ENCODE measurements at regions not wholly inside any gene's neighbourhood (a gene's known extent, or its start where the extent isn't known, plus 50 kb on each side); places are given as distances from the start of the nearest gene placed in this dataset.
A peak's percentile ranks its signal among the peaks of the same experiment; 100 is the strongest.

- TF ChIP-seq TCF12 (IDR thresholded peaks at IDR 0.05) (no peak), TCF12 (CRISPR knock-in tag; IDR thresholded peaks at IDR 0.05) (no peak), MAFG (CRISPR knock-in tag; IDR thresholded peaks at IDR 0.05) (no peak), ZBTB38 (CRISPR knock-in tag; IDR thresholded peaks at IDR 0.05) (no peak), ZNF83 (CRISPR knock-in tag; IDR thresholded peaks at IDR 0.05; ENCODE audit: borderline replicate concordance) (no peak), ZNF235 (CRISPR knock-in tag; IDR thresholded peaks at IDR 0.05; ENCODE audit: borderline replicate concordance) (no peak), CAMTA2 (CRISPR knock-in tag; IDR thresholded peaks at IDR 0.05; ENCODE audit: borderline replicate concordance) (no peak), PAF1 (CRISPR knock-in tag; IDR thresholded peaks at IDR 0.05) (no peak), ZNF710 (CRISPR knock-in tag; IDR thresholded peaks at IDR 0.05; ENCODE audit: borderline replicate concordance) (0 out of 2 replicates have a peak, but pooled peaks have one; percentile 42), ZZZ3 (CRISPR knock-in tag; IDR thresholded peaks at IDR 0.05; ENCODE audit: borderline replicate concordance) (no peak), HBP1 (CRISPR knock-in tag; IDR thresholded peaks at IDR 0.05; ENCODE audit: low read depth) (no peak), ZNF263 (CRISPR knock-in tag; IDR thresholded peaks at IDR 0.05) (no peak), TBX3 (IDR thresholded peaks at IDR 0.05; ENCODE audit: borderline replicate concordance) (no peak), TCF7L2 (IDR thresholded peaks at IDR 0.05; ENCODE audit: low read depth, low read length) (no peak), CREBL2 (CRISPR knock-in tag; IDR thresholded peaks at IDR 0.05; ENCODE audit: borderline replicate concordance) (no peak), ZNF7 (CRISPR knock-in tag; IDR thresholded peaks at IDR 0.05) (no peak), ZBTB1 (CRISPR knock-in tag; IDR thresholded peaks at IDR 0.05; ENCODE audit: borderline replicate concordance) (no peak), ARHGAP35 (CRISPR knock-in tag; IDR thresholded peaks at IDR 0.05; ENCODE audit: borderline replicate concordance) (no peak), MAF1 (CRISPR knock-in tag; IDR thresholded peaks at IDR 0.05; ENCODE audit: borderline replicate concordance) (no peak), ISX (CRISPR knock-in tag; conservative IDR thresholded peaks at IDR 0.05) (no peak), PATZ1 (CRISPR knock-in tag; IDR thresholded peaks at IDR 0.05) (peak; percentile 67), RORA (CRISPR knock-in tag; IDR thresholded peaks at IDR 0.05) (no peak), SPEN (CRISPR knock-in tag; IDR thresholded peaks at IDR 0.05; ENCODE audit: low read depth) (no peak), ZNF891 (CRISPR knock-in tag; IDR thresholded peaks at IDR 0.05) (no peak; the same call in 1 of the 2 replicates), AGO1 (IDR thresholded peaks at IDR 0.05; ENCODE audit: low read depth, low read length, poor library complexity, severe bottlenecking) (no peak)
Measured at GRCh38 chr6:43900916-43901732, 131.1 kb downstream of the VEGFA start (continued).
